GM12891 (cell line): ENCODE measurements at regions not wholly inside any gene's neighbourhood (a gene's known extent, or its start where the extent isn't known, plus 50 kb on each side); places are given as distances from the start of the nearest gene placed in this dataset.

Experiments
- PAX5 ChIP-seq: IDR thresholded peaks from 2 replicates; pipeline ENCODE4 v1.6.1; 2011; ENCODE audit warnings: low read length, moderate library complexity, mild to moderate bottlenecking; ENCODE audit not compliant: insufficient read depth, severe bottlenecking
- POLR2A ChIP-seq: IDR thresholded peaks from 2 replicates; pipeline ENCODE4 v1.6.1; 2011; ENCODE audit warnings: low read depth, low read length, control low read depth
- POLR2AphosphoS5 ChIP-seq: IDR thresholded peaks from 2 replicates; pipeline ENCODE4 v1.6.1; 2011; ENCODE audit warnings: low read depth, low read length, control low read depth

DNA sequence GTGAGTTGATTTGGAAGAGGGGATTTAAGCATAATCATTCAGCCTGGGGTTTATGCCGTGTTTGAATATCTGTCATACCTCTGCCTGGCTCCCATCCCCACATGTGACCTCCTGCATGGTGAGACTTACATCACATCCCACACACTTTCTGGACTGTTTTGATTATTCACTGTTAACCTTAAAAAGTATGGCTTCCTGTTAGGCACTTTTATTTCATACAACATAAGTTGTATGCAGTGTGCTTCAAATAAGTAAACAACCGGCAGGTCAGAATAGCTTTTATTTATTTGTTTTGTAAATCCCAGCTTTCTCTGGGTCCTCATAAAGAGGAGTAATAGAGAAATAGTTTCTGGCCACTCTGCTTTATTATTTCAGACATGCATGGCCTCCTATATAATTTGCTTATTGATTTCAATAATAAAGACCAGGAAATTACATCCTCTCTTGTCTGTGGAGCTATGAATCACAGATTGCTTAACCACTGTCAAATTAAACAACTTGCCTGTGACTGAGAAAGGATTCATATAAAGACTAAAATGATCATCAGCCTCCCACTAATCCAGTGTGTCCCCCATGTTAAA lies 376.8 kb upstream of the ZFP42 start:
- no peak for TF ChIP-seq POLR2A
- TF ChIP-seq POLR2AphosphoS5 = no peak
- TF ChIP-seq PAX5 = no peak
